Mesendoderm (in vitro differentiated cells): ENCODE measurements at regions not wholly inside any gene's neighbourhood (a gene's known extent, or its start where the extent isn't known, plus 50 kb on each side); places are given as distances from the start of the nearest gene placed in this dataset.

Experiments
- DNase-seq: peaks from one replicate; pipeline ENCODE4 v3.0.0; 2013
- H2AK5ac ChIP-seq: 2 replicates; pipeline ENCODE4 v1.6.1; 2013; ENCODE audit warnings: low read length, inconsistent platforms
- H2BK120ac ChIP-seq: 2 replicates; pipeline ENCODE4 v1.6.1; 2013; ENCODE audit warnings: low read depth, mild to moderate bottlenecking, low read length, moderate library complexity, mixed read lengths
- H2BK15ac ChIP-seq: replicated peaks from 2 replicates; pipeline ENCODE4 v1.6.1; 2013; ENCODE audit warnings: low read depth, mild to moderate bottlenecking, moderate library complexity
- H2BK5ac ChIP-seq: 2 replicates; pipeline ENCODE4 v1.6.1; 2013; ENCODE audit warnings: low read length, inconsistent platforms
- H3K18ac ChIP-seq: 2 replicates; pipeline ENCODE4 v1.6.1; 2013; ENCODE audit warnings: mild to moderate bottlenecking, low read length, mixed read lengths
- H3K23ac ChIP-seq: one replicate; pipeline ENCODE4 v1.6.1; 2013; ENCODE audit warnings: low read length
- H3K27ac ChIP-seq: 2 replicates; pipeline ENCODE4 v1.5.1; 2013; ENCODE audit warnings: low read depth, mild to moderate bottlenecking, inconsistent platforms, low read length, moderate library complexity
- H3K27me3 ChIP-seq: 2 replicates; pipeline ENCODE4 v1.6.1; 2013; ENCODE audit warnings: low read length, control low read depth, mild to moderate bottlenecking, inconsistent platforms; ENCODE audit not compliant: insufficient read depth, poor library complexity
- H3K36me3 ChIP-seq: 2 replicates; pipeline ENCODE4 v1.6.1; 2013; ENCODE audit warnings: low read length, inconsistent platforms; ENCODE audit not compliant: control insufficient read depth, insufficient read depth
- H3K4ac ChIP-seq: one replicate; pipeline ENCODE4 v1.6.1; 2013; ENCODE audit warnings: low read depth, mild to moderate bottlenecking, low read length, moderate library complexity
- H3K4me1 ChIP-seq: 2 replicates; pipeline ENCODE4 v1.6.1; 2013; ENCODE audit warnings: low read depth, low read length, inconsistent platforms; ENCODE audit not compliant: control insufficient read depth
- H3K4me2 ChIP-seq: 2 replicates; pipeline ENCODE4 v1.6.1; 2013; ENCODE audit warnings: low read length
- H3K4me3 ChIP-seq: 2 replicates; pipeline ENCODE4 v1.5.1; 2013; ENCODE audit warnings: mild to moderate bottlenecking, low read length
- H3K56ac ChIP-seq: one replicate; pipeline ENCODE4 v1.6.1; 2013; ENCODE audit warnings: low read length
- H3K79me1 ChIP-seq: 2 replicates; pipeline ENCODE4 v1.6.1; 2013; ENCODE audit warnings: low read length, inconsistent platforms
- H3K79me2 ChIP-seq: 2 replicates; pipeline ENCODE4 v1.6.1; 2013; ENCODE audit warnings: mild to moderate bottlenecking, low read length; ENCODE audit not compliant: control insufficient read depth, insufficient read depth
- H3K9ac ChIP-seq: 2 replicates; pipeline ENCODE4 v1.6.1; 2013; ENCODE audit warnings: low read length, inconsistent platforms
- H4K5ac ChIP-seq: one replicate; pipeline ENCODE4 v1.6.1; 2013; ENCODE audit warnings: low read length
- H4K8ac ChIP-seq: one replicate; pipeline ENCODE4 v1.6.1; 2013; ENCODE audit warnings: low read depth, mild to moderate bottlenecking, control low read depth, low read length, moderate library complexity
- WGBS: extraction: QIAGEN DNeasy Blood & Tissue Kit; methylation state at CpG from one replicate; pipeline ENCODE4 v1.1.7; 2013; ENCODE audit warnings: low lambda C conversion rate, missing lambda C conversion rate; ENCODE audit not compliant: insufficient coverage; ENCODE audit errors: extremely low coverage; 5-methylcytosine and 5-hydroxymethylcytosine counted together

DNA sequence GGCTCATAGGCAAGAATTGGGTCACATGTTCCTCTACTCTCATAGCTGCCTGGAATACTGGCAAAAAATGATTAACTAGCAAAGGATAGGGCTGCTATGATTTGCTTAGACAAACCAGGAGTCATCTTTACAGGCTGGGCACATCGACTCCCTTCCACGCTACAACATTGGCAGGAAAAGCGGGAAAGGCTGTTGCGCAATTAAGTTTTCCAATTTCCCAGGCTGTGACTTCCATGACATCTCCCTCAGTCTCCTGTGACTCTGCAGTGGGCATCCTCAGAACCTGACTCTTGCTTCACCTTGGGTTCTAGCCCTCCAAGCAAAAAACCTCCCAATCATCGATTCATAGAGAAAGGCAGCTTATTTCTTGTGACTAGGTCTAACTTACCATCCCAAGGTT is 184.5 kb upstream of the E2F7 start:
- Histone ChIP-seq H3K4me2 (no peak overlapping the region), H2BK120ac (no peak overlapping the region), H3K23ac (no peak overlapping the region), H3K18ac (no peak overlapping the region), H2AK5ac (no peak overlapping the region), H4K8ac (no peak overlapping the region), H3K27me3 (no peaks in the 10 kb centered on the region), H3K36me3 (no peaks in the 10 kb centered on the region), H3K4me1 (no peaks in the 10 kb centered on the region), H3K9ac (no peak overlapping the region), H3K27ac (no peak overlapping the region), H3K4me3 (no peak overlapping the region), H2BK5ac (no peak overlapping the region), H4K5ac (no peak overlapping the region), H2BK15ac (no peak overlapping the region), H3K4ac (no peak overlapping the region), H3K79me1 (no peaks in the 10 kb centered on the region), H3K79me2 (no peaks in the 10 kb centered on the region), H3K56ac (no peak overlapping the region)
- WGBS: no CpG with 5 or more reads among the region's 5 CpGs
- DNase-seq: no peak

DNA sequence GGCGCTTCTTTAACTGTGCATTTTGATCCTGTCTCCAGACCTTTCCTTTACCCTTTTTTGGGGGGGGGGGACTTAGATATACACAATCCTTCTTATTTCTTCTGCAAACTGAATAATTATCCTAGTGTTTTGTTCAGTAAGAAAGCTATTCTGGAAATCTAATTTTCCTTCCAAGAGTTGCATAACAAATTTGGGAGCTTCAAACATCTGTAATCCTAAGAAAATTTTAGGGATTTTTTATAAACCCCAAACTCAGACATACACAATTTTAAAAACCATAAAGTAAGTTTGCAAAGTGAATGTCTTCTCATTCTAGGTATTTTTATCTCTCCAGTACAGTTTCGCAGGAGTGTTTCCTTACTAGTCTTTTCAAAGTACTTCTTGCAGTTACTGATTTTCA is 182.7 kb upstream of the E2F7 start:
- Histone ChIP-seq H3K4me1 (no peaks in the 10 kb centered on the region), H3K23ac (no peak overlapping the region), H3K27ac (no peak overlapping the region), H3K79me1 (no peaks in the 10 kb centered on the region), H2BK120ac (no peak overlapping the region), H3K79me2 (no peaks in the 10 kb centered on the region), H4K5ac (no peak overlapping the region), H3K18ac (no peak overlapping the region), H3K4me2 (no peak overlapping the region), H3K27me3 (no peaks in the 10 kb centered on the region), H4K8ac (no peak overlapping the region), H2BK15ac (no peak overlapping the region), H2AK5ac (no peak overlapping the region), H3K56ac (no peak overlapping the region), H3K4me3 (no peak overlapping the region), H3K9ac (no peak overlapping the region), H2BK5ac (no peak overlapping the region), H3K4ac (no peak overlapping the region), H3K36me3 (no peaks in the 10 kb centered on the region)
- no peak for DNase-seq
- WGBS: no CpG with 5 or more reads among the region's 2 CpGs

DNA sequence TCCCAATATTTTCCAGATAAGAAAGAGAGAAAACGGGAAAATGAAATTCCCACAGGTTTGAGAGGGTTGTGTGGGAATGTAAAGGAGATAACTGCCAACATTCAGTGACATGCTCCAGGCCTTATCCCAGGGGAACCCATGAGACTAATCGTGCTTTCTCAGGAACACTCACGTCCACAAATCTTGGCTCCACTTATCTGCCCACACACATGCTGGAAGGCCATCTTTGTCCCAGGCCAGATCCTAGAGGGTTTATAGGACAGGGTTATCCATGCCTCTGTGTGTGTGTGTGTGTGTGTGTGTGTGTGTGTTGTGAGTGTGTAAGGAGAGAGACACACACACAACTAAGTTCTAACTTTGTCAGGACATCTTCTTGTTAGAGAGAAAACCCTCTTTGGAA is 182.2 kb upstream of the E2F7 start:
- Histone ChIP-seq H3K23ac (no peak overlapping the region), H3K4me3 (no peak overlapping the region), H3K27me3 (no peaks in the 10 kb centered on the region), H3K9ac (no peak overlapping the region), H3K27ac (no peak overlapping the region), H3K36me3 (no peaks in the 10 kb centered on the region), H2AK5ac (no peak overlapping the region), H3K18ac (no peak overlapping the region), H2BK120ac (no peak overlapping the region), H3K79me2 (no peaks in the 10 kb centered on the region), H2BK15ac (no peak overlapping the region), H3K56ac (no peak overlapping the region), H3K4me2 (no peak overlapping the region), H3K4ac (no peak overlapping the region), H4K5ac (no peak overlapping the region), H3K4me1 (no peaks in the 10 kb centered on the region), H4K8ac (no peak overlapping the region), H3K79me1 (no peaks in the 10 kb centered on the region), H2BK5ac (no peak overlapping the region)
- no CpG with 5 or more reads among the region's 3 CpGs for WGBS
- no peak for DNase-seq

DNA sequence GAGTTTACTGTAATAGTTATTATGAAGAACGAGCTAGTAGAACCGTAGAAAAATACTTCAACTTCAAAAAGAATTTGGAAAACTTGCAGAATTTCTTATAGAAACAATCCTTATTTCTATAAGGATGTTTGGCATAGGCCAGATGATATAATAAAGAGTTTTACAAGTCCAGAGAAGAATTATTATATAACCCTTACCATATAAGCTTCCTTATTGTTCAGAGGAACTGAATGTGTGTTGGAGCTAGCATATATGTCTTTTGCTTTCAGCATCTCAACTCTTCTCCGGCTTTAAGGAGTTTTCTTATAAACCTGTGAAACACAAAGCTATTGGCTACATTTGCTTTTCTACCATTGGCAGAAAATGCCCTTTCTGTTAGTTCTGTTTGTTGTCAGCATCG is 178.0 kb upstream of the E2F7 start:
- no peak overlapping the region for H2BK120ac ChIP-seq
- no peak overlapping the region for H3K9ac ChIP-seq
- no peaks in the 10 kb centered on the region for H3K4me1 ChIP-seq

DNA sequence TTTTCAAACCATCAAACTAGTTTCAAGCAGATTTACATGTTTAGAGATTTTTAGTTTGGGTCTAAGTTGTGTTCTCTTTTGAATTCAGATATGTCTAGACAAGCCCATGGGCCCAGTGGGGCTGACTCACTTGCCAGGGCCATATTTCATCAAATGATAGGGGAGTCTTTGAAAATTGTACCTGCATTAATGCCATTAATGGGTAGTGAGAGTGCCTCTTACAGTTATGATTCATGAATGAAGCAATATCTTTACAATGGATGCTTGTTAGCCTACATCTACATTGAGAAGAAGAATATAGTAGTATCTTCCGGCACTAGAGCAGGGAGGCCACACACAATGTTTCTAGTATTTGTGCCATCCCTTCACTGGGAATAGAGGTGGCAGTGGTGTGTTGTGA is 174.2 kb upstream of the E2F7 start:
- Histone ChIP-seq H2AK5ac (no peak overlapping the region), H3K27ac (no peak overlapping the region), H3K4me2 (no peak overlapping the region), H2BK15ac (no peak overlapping the region), H3K27me3 (no peaks in the 10 kb centered on the region), H3K23ac (no peak overlapping the region), H4K8ac (no peak overlapping the region), H3K18ac (no peak overlapping the region), H3K4ac (no peak overlapping the region), H3K79me2 (no peaks in the 10 kb centered on the region), H3K79me1 (no peaks in the 10 kb centered on the region), H3K9ac (no peak overlapping the region), H4K5ac (no peak overlapping the region), H3K56ac (no peak overlapping the region), H2BK120ac (no peak overlapping the region), H3K4me1 (no peaks in the 10 kb centered on the region), H2BK5ac (no peak overlapping the region), H3K4me3 (no peak overlapping the region), H3K36me3 (no peaks in the 10 kb centered on the region)
- WGBS: no CpG with 5 or more reads among the region's 1 CpG
- no peak for DNase-seq

More for the DNA sequence above, 178.0 kb upstream of the E2F7 start:
- H3K4ac ChIP-seq: no peak overlapping the region
- no peak overlapping the region for H3K27ac ChIP-seq
- no peak overlapping the region for H3K4me3 ChIP-seq
- H3K79me2 ChIP-seq: no peaks in the 10 kb centered on the region
- no CpG with 5 or more reads among the region's 4 CpGs for WGBS
- no peak overlapping the region for H4K5ac ChIP-seq
- DNase-seq: no peak
- no peak overlapping the region for H2BK15ac ChIP-seq
- H3K18ac ChIP-seq: no peak overlapping the region
- no peak overlapping the region for H3K4me2 ChIP-seq
- no peaks in the 10 kb centered on the region for H3K79me1 ChIP-seq
- H3K23ac ChIP-seq: no peak overlapping the region
- H2BK5ac ChIP-seq: no peak overlapping the region
- H4K8ac ChIP-seq: no peak overlapping the region
- H3K36me3 ChIP-seq: no peaks in the 10 kb centered on the region
- H2AK5ac ChIP-seq: no peak overlapping the region
- no peaks in the 10 kb centered on the region for H3K27me3 ChIP-seq
- H3K56ac ChIP-seq: no peak overlapping the region

DNA sequence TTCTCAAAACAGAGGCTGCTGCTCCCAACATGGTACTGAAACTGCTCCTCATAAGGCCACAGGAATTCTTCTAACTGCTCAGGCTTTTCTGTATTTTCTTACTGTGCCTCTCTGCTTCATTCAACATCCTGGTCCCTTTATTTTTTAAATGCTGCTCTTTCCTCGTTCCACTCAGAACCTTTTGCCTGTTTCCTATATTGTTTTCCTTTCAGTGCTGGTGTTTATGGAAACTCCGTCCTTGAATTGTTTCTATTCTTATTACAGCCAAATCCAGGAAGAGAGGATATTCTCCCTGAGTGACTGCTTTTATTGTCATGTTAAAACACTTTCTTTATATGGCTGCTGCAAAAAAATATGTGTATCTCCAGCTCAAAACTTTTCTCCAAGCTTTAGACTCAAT is 173.0 kb upstream of the E2F7 start:
- no peaks in the 10 kb centered on the region for H3K4me1 ChIP-seq
- H3K23ac ChIP-seq: no peak overlapping the region
- WGBS: no CpG with 5 or more reads among the region's 2 CpGs
- H2AK5ac ChIP-seq: no peak overlapping the region
- no peak overlapping the region for H3K18ac ChIP-seq
- H3K4me3 ChIP-seq: no peak overlapping the region
- DNase-seq: no peak
- H3K56ac ChIP-seq: no peak overlapping the region
- H3K27me3 ChIP-seq: no peaks in the 10 kb centered on the region
- H4K5ac ChIP-seq: no peak overlapping the region
- no peak overlapping the region for H3K4ac ChIP-seq
- H3K27ac ChIP-seq: no peak overlapping the region
- H2BK120ac ChIP-seq: no peak overlapping the region
- H4K8ac ChIP-seq: no peak overlapping the region
- no peak overlapping the region for H3K4me2 ChIP-seq
- H3K9ac ChIP-seq: no peak overlapping the region
- H3K36me3 ChIP-seq: no peaks in the 10 kb centered on the region
- H2BK5ac ChIP-seq: no peak overlapping the region
- H3K79me1 ChIP-seq: no peaks in the 10 kb centered on the region
- no peaks in the 10 kb centered on the region for H3K79me2 ChIP-seq
- H2BK15ac ChIP-seq: no peak overlapping the region
